KG1 (cell line): ENCODE measurements at regions not wholly inside any gene's neighbourhood (a gene's known extent, or its start where the extent isn't known, plus 50 kb on each side); places are given as distances from the start of the nearest gene placed in this dataset.
"Not testable (repeated sequence)": the region's sequence is repeated elsewhere in the genome, so short reads cannot be mapped to it uniquely, and the experiment has no call there.

Experiments used
- DNase-seq: peaks from one replicate; lab custom pipeline; 2025; lab: John Stamatoyannopoulos, UW

- DNase-seq = no peak
These were observed 204.5 kb downstream of the SREK1 start for GRCh38 chr5:66348387-66349125.

DNA sequence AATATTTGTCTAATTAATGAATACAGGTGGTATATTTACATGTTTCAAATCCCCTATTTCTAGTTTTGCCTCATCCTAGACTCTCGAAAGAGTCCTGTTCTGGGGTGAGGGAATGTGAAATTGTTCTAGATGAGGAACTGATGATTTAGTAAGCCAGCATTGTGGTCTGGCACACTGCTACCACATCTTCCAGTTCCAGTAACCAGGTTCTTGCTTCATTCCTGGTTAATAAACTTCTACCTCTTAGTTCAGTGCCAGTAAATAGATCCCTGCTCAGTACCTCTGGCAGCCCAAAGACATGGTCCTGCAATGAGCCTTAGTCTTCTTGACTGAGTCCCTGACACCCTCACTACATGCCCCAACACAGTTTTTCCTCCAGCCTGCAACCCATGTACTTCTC, 207.7 kb downstream of the SREK1 start:
- DNase-seq = peak; percentile 13

- DNase-seq = no peak
These were observed 209.1 kb downstream of the SREK1 start for GRCh38 chr5:66353186-66353585.

- no peak for DNase-seq
These were observed 210.3 kb downstream of the SREK1 start for GRCh38 chr5:66354422-66354821.

DNA sequence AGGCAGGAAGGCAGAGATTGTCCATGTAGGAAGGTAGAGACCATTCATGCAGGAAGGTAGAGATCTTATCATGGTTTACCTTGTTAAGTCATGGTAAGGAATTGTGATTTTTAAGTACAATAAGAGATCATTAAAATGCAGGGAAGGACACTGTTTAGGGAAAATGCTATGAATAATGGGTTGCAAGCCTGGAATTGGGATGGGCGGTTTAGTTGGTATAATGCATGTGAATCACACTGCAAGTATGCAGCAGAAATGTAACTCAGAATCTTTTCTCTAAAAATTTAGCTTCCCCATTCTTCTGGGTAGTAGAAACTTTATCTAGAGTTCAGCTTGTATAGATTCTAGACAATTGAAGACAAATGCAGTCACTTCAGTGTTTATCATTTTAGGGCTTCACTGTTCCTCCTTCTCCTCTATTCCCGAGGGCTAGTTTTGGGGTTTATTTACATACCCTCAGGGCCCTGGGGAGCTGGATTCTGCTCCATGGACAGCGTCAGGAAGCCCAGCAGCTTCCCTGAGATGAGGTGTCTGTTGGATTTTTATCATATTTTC, 212.0 kb downstream of the SREK1 start:
- no peak for DNase-seq

- DNase-seq = no peak
These were observed 214.6 kb downstream of the SREK1 start for GRCh38 chr5:66358741-66359140.

DNA sequence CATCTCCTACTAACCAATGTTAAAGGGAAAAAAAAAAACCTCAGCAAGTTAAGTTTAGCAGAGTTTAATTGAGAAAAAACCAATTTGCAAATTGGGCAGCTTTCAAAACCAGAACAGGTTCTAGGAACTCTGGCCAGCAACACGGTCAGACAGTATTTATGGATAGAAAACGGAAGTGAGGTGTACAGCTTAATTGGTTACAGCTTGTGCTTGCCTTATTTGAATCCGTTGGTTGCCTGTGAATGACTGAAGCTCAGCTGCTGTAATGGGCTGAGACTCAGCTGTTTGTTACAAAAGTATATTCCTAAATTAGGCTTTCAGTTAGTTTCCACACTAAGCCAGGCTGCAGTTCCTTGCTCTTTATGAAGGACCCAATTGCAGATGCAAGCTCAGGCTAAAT, 217.0 kb downstream of the SREK1 start:
- no peak for DNase-seq

DNA sequence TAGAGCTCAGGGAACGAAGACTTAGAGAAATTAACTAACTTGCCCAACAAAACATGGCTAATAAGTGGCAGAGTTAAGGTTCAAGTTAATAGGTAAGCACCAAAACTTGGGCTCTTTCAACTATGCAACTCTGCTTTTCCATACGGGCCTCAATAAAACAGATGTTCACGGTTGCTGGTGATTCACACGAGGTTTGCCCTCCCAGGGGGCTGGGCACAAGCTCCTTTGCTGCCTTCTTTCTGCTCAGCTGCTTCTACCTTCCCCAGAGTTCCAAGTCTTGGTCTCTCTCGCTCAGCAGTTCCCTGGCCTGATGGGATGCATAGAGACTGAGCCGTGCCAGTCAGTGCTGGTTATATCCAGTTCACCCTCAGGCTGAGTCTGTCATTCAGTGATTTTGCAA, 217.9 kb downstream of the SREK1 start:
- no peak for DNase-seq

GRCh38 chr5:66362687-66363086, 218.6 kb downstream of the SREK1 start:
- DNase-seq = no peak

GRCh38 chr5:66363097-66363496, 219.0 kb downstream of the SREK1 start:
- DNase-seq = no peak

GRCh38 chr5:66364186-66364585, 220.1 kb downstream of the SREK1 start:
- DNase-seq = no peak

- DNase-seq = no peak
These were observed 221.9 kb downstream of the SREK1 start for GRCh38 chr5:66365981-66366380.

DNA sequence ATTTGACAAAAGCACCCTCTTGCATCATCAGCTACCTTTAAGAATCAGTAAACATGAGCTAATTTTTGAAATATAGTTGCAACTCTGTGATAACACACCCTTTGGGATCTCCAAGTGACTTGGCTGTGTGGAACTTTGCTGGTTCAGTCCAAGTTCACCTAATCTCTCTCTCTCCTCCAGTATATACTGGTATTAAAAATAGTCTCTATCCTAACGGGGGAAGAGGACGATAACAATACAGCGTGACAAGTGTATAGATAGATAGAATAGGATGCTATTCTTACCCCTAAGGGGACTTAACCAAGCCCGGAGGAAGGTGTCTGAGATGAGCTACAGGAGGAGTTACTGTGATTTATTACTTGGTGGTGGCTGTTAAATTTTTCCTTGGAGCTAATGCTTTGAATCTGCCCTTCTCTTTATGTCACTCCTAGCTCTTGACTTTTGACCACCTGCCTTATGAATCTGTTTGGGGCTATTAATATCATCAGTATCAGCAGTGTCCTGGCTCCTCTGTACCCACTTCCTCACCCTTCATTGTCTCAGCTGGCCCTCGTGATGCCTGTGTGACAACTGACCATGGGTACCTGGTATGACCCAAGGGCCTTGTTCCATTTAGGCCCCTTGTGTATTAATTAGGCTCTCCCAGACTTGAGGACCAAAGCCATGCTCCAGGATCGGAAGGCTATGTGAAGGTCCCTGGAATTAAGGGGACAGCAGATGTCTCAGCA, 223.9 kb downstream of the SREK1 start:
- DNase-seq = no peak

- no peak for DNase-seq
These were observed 224.7 kb downstream of the SREK1 start for GRCh38 chr5:66368811-66369210.

GRCh38 chr5:66377747-66378146, 218.4 kb upstream of the MAST4 start:
- no peak for DNase-seq

- DNase-seq = no peak
These were observed 217.8 kb upstream of the MAST4 start for GRCh38 chr5:66378407-66378806.

GRCh38 chr5:66382152-66382551, 214.0 kb upstream of the MAST4 start:
- DNase-seq = no peak

- DNase-seq = not testable (repeated sequence)
These were observed 191.0 kb upstream of the MAST4 start for GRCh38 chr5:66405145-66405544.

GRCh38 chr5:66406761-66407336, 189.3 kb upstream of the MAST4 start:
- no peak for DNase-seq

- no peak for DNase-seq
These were observed 188.4 kb upstream of the MAST4 start for GRCh38 chr5:66407765-66408164.

- DNase-seq = no peak
These were observed 187.6 kb upstream of the MAST4 start for GRCh38 chr5:66408576-66408975.

DNA sequence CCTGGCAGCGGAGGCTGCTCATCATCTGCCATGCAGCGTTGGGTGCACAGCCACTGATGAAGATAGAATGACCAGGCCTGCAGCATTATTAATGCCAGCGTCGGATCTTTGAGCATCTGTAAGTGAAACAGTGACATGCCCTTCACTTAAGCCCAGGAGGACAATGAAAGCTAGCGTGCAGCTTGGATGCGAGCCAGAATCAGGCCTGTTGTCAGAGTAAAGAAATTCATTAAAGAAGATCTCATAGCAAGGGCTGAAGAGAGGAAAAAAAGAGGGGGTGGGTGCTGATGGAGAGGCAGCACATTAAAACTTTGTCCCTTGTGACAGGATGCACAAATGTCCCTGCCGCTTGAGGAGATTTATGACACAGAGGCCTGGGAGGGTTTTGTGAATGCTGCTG, 186.1 kb upstream of the MAST4 start:
- no peak for DNase-seq

DNA sequence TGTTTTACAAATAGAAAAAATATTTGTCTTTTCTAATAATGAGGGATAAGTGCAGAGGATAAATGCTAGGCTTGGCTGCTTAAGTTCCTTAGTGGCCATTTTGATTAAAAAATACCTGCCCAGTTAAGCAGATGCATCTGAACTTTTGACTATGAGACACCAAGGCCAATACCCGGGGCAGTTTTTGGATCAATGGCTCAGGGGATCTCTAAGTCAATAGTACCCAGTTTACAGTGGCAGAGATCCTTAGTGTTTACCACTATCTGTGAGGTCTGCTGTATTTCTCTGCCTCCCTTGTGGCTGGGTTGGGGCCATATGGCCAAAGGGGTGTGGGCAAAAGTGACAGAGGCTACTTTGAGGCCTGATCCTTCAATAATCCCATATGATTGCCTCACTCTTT, 184.5 kb upstream of the MAST4 start:
- no peak for DNase-seq
